BE2C (cell line): ENCODE measurements at regions not wholly inside any gene's neighbourhood (a gene's known extent, or its start where the extent isn't known, plus 50 kb on each side); places are given as distances from the start of the nearest gene placed in this dataset.

ENCODE experiments used
- DNase-seq: peaks from one replicate; pipeline ENCODE4 v3.0.0-alpha.2; 2020
- H3K27me3 ChIP-seq: fragments of 250-450 bp; sonication (Bioruptor Pico); 2 replicates; pipeline ENCODE4 v1.5.1; 2020; ENCODE audit warnings: mild to moderate bottlenecking
- H3K36me3 ChIP-seq: fragments of 250-450 bp; sonication (Bioruptor Pico); 2 replicates; pipeline ENCODE4 v1.5.1; 2020; ENCODE audit warnings: mild to moderate bottlenecking
- H3K4me1 ChIP-seq: fragments of 250-450 bp; sonication (Bioruptor Pico); 2 replicates; pipeline ENCODE4 v1.5.1; 2020
- H3K4me3 ChIP-seq: 2 replicates; pipeline ENCODE4 v1.5.1; 2011; ENCODE audit warnings: low read depth, low read length
- H3K9me3 ChIP-seq: fragments of 250-450 bp; sonication (Bioruptor Pico); 2 replicates; pipeline ENCODE4 v1.5.1; 2020
- CTCF ChIP-seq: IDR thresholded peaks from 2 replicates; pipeline ENCODE4 v1.5.1; 2012; ENCODE audit warnings: mild to moderate bottlenecking, low read depth, low read length

- Histone ChIP-seq H3K4me1 (no peaks in the 10 kb centered on the region), H3K4me3 (no peak overlapping the region), H3K36me3 (no peaks in the 10 kb centered on the region), H3K9me3 (no peaks in the 10 kb centered on the region), H3K27me3 (no peaks in the 10 kb centered on the region; the same call in 1 of the 2 replicates)
- no peak for DNase-seq
- no peak for TF ChIP-seq CTCF
Measured at GRCh38 chr9:84121991-84122523, 141.5 kb downstream of the RMI1 start.

GRCh38 chr9:84122572-84122971 is 142.0 kb downstream of the RMI1 start:
- Histone ChIP-seq H3K9me3 (no peaks in the 10 kb centered on the region), H3K4me3 (no peak overlapping the region), H3K27me3 (no peaks in the 10 kb centered on the region; the same call in 1 of the 2 replicates), H3K4me1 (no peaks in the 10 kb centered on the region), H3K36me3 (no peaks in the 10 kb centered on the region)
- no peak for TF ChIP-seq CTCF
- no peak for DNase-seq

- TF ChIP-seq CTCF = no peak
- H3K9me3 ChIP-seq = no peaks in the 10 kb centered on the region
- DNase-seq = no peak
- no peak overlapping the region for H3K4me3 ChIP-seq
- no peaks in the 10 kb centered on the region; the same call in 1 of the 2 replicates for H3K27me3 ChIP-seq
- no peaks in the 10 kb centered on the region for H3K36me3 ChIP-seq
- H3K4me1 ChIP-seq = no peaks in the 10 kb centered on the region
Measured at GRCh38 chr9:84123648-84124406, 143.2 kb downstream of the RMI1 start.

GRCh38 chr9:84125046-84125445 is 144.4 kb downstream of the RMI1 start:
- no peak overlapping the region for H3K4me3 ChIP-seq
- no peak for DNase-seq
- TF ChIP-seq CTCF = no peak
- no peaks in the 10 kb centered on the region for H3K36me3 ChIP-seq
- H3K27me3 ChIP-seq = no peaks in the 10 kb centered on the region; the same call in 1 of the 2 replicates
- H3K4me1 ChIP-seq = no peaks in the 10 kb centered on the region
- H3K9me3 ChIP-seq = no peaks in the 10 kb centered on the region

GRCh38 chr9:84129529-84129928 is 148.9 kb downstream of the RMI1 start:
- no peak for TF ChIP-seq CTCF
- no peaks in the 10 kb centered on the region for H3K9me3 ChIP-seq

More at GRCh38 chr9:84129529-84129928, 148.9 kb downstream of the RMI1 start:
- H3K27me3 ChIP-seq = peaks cover 6% of the 10 kb centered on the region; the same call in 1 of the 2 replicates
- no peak for DNase-seq
- H3K4me3 ChIP-seq = no peak overlapping the region
- H3K36me3 ChIP-seq = no peaks in the 10 kb centered on the region
- H3K4me1 ChIP-seq = no peaks in the 10 kb centered on the region
